CD4-positive, alpha-beta T cell (primary cell): ENCODE measurements at regions not wholly inside any gene's neighbourhood (a gene's known extent, or its start where the extent isn't known, plus 50 kb on each side); places are given as distances from the start of the nearest gene placed in this dataset.

Source experiments
- ATAC-seq: fragments of 200-7000 bp; cut with Tn5 transposase; one replicate; pipeline ENCODE4 v1.10.0; 2022; ENCODE audit warnings: mild to moderate bottlenecking; ENCODE audit not compliant: poor library complexity
- CTCF ChIA-PET: fragments of 350-600 bp; sonication (Branson Sonifier 250); formaldehyde crosslinking; loops from one replicate; lab custom pipeline; 2021; ENCODE audit warnings: antibody characterized with exemption, inconsistent platforms; lab: Charles Lee
- POLR2A ChIA-PET: fragments of 350-600 bp; sonication (Branson Sonifier 250); formaldehyde crosslinking; loops from one replicate; lab custom pipeline; 2021; ENCODE audit warnings: antibody characterized with exemption, inconsistent platforms; lab: Charles Lee
- DNase-seq, 14 experiments: peaks; one replicate each; pipeline ENCODE4 v3.0.0-alpha.2; 2013 to 2020; ENCODE audit warnings: mixed read lengths in 2 of 14
- H3K27ac ChIP-seq, 2 donors: one replicate each; pipeline versions ENCODE4 v1.5.1 to v1.7.0; 2013; ENCODE audit warnings: low read length in 2 of 2, low read depth in 1 of 2, mild to moderate bottlenecking in 1 of 2
- H3K27me3 ChIP-seq, 2 experiments: 1 replicate in 1 of 2; 2 replicates in 1 of 2; pipeline versions ENCODE4 v1.6.1 to v1.7.0; 2013; ENCODE audit warnings: low read length in 2 of 2, control low read depth in 1 of 2, mild to moderate bottlenecking in 1 of 2, moderate library complexity in 1 of 2; ENCODE audit not compliant: insufficient read depth in 2 of 2, control insufficient read depth in 1 of 2
- H3K36me3 ChIP-seq: one replicate; pipeline ENCODE4 v1.6.1; 2013; ENCODE audit warnings: low read length, control low read depth; ENCODE audit not compliant: insufficient read depth
- H3K4me1 ChIP-seq: one replicate; pipeline ENCODE4 v1.6.1; 2013; ENCODE audit warnings: low read length, control low read depth; ENCODE audit not compliant: insufficient read depth
- H3K4me3 ChIP-seq: one replicate; pipeline ENCODE4 v1.5.1; 2013; ENCODE audit warnings: mild to moderate bottlenecking, low read length, moderate library complexity
- H3K9me3 ChIP-seq, 2 experiments: 1 replicate in 1 of 2; 2 replicates in 1 of 2; pipeline versions ENCODE4 v1.6.1 to v1.7.0; 2013; ENCODE audit warnings: low read length in 2 of 2, mild to moderate bottlenecking in 2 of 2, control low read depth in 1 of 2, moderate library complexity in 1 of 2; ENCODE audit not compliant: control insufficient read depth in 1 of 2, insufficient read depth in 1 of 2
- H3K27ac Mint-ChIP-seq: one replicate; pipeline ENCODE4 v1.8.0; 2020; ENCODE audit warnings: mixed read lengths
- H3K27me3 Mint-ChIP-seq: one replicate; pipeline ENCODE4 v1.8.0; 2021; ENCODE audit warnings: mixed read lengths
- H3K36me3 Mint-ChIP-seq: one replicate; pipeline ENCODE4 v1.8.0; 2021; ENCODE audit warnings: low read depth, mixed read lengths
- H3K4me1 Mint-ChIP-seq: one replicate; pipeline ENCODE4 v1.8.0; 2021; ENCODE audit warnings: low read depth, mixed read lengths
- H3K4me3 Mint-ChIP-seq: one replicate; pipeline ENCODE4 v1.8.0; 2020; ENCODE audit warnings: mild to moderate bottlenecking, mixed read lengths
- H3K9me3 Mint-ChIP-seq: one replicate; pipeline ENCODE4 v1.8.0; 2020; ENCODE audit warnings: mixed read lengths
- CTCF ChIP-seq: fragments of 200-600 bp; IDR thresholded peaks from one replicate; pipeline ENCODE4 v1.8.0; 2022; ENCODE audit warnings: antibody characterized with exemption, mild to moderate bottlenecking
- intact Hi-C, 2 experiments: fragments of 100-400 bp; cut with DNase I in 1 of 2; cut with micrococcal nuclease in 1 of 2; formaldehyde crosslinking; loops; one replicate each; pipeline versions ENCODE4 v1.15.1 to v1.9.0; 2023 to 2025; cut with DNase I, micrococcal nuclease

- no peaks in the 10 kb centered on the region for H3K27me3 Mint-ChIP-seq
- no peak for ATAC-seq
- Histone ChIP-seq H3K9me3 (peaks cover 14 to 16% of the 10 kb centered on the region in 2 experiments), H3K4me3 (no peak overlapping the region), H3K4me1 (no peaks in the 10 kb centered on the region), H3K27ac (no peak overlapping the region), H3K27me3 (no peaks in the 10 kb centered on the region), H3K36me3 (no peaks in the 10 kb centered on the region)
- H3K4me1 Mint-ChIP-seq: no peaks in the 10 kb centered on the region
- CTCF ChIA-PET: no interaction called here
- H3K9me3 Mint-ChIP-seq: peaks cover 3% of the 10 kb centered on the region
- intact Hi-C loops: no loop called here
- no peak for DNase-seq
- no peak overlapping the region for H3K27ac Mint-ChIP-seq
- POLR2A ChIA-PET: no interaction called here
- TF ChIP-seq CTCF: no peak
- H3K36me3 Mint-ChIP-seq: no peaks in the 10 kb centered on the region
- no peak overlapping the region for H3K4me3 Mint-ChIP-seq
These were observed 518.9 kb upstream of the VRK2 start for GRCh38 chr2:57527685-57528084.

GRCh38 chr2:57528499-57528898, 518.1 kb upstream of the VRK2 start:
- Mint-ChIP-seq H3K27ac (no peak overlapping the region), H3K4me1 (no peaks in the 10 kb centered on the region), H3K36me3 (no peaks in the 10 kb centered on the region), H3K9me3 (peaks cover 3% of the 10 kb centered on the region), H3K27me3 (no peaks in the 10 kb centered on the region), H3K4me3 (no peak overlapping the region)
- Histone ChIP-seq H3K4me3 (no peak overlapping the region), H3K27ac (no peak overlapping the region), H3K9me3 (peaks cover 13 to 14% of the 10 kb centered on the region in 2 experiments), H3K36me3 (no peaks in the 10 kb centered on the region), H3K27me3 (no peaks in the 10 kb centered on the region), H3K4me1 (no peaks in the 10 kb centered on the region)
- no peak for TF ChIP-seq CTCF
- CTCF ChIA-PET: no interaction called here
- DNase-seq (no peak), ATAC-seq (no peak)
- intact Hi-C loops: no loop called here
- POLR2A ChIA-PET: no interaction called here

GRCh38 chr2:57534358-57534757, 512.2 kb upstream of the VRK2 start:
- Mint-ChIP-seq H3K4me1 (no peaks in the 10 kb centered on the region), H3K36me3 (no peaks in the 10 kb centered on the region), H3K27me3 (no peaks in the 10 kb centered on the region), H3K9me3 (no peaks in the 10 kb centered on the region), H3K27ac (no peak overlapping the region), H3K4me3 (no peak overlapping the region)
- DNase-seq (no peak), ATAC-seq (no peak)
- Histone ChIP-seq H3K27me3 (no peaks in the 10 kb centered on the region), H3K27ac (no peak overlapping the region), H3K9me3 (peaks cover 1 to 4% of the 10 kb centered on the region in 2 experiments), H3K4me1 (no peaks in the 10 kb centered on the region), H3K36me3 (no peaks in the 10 kb centered on the region), H3K4me3 (no peak overlapping the region)
- no peak for TF ChIP-seq CTCF
- ChIA-PET POLR2A (no interaction called here), CTCF (no interaction called here)
- intact Hi-C loops: no loop called here
